Smooth muscle cell (in vitro differentiated cells): ENCODE measurements at regions not wholly inside any gene's neighbourhood (a gene's known extent, or its start where the extent isn't known, plus 50 kb on each side); places are given as distances from the start of the nearest gene placed in this dataset.
"Not testable (repeated sequence)": the region's sequence is repeated elsewhere in the genome, so short reads cannot be mapped to it uniquely, and the experiment has no call there.

Source experiments
- DNase-seq: peaks from one replicate; lab custom pipeline; 2025; ENCODE audit not compliant: unreplicated experiment; lab: John Stamatoyannopoulos, UW
- H2AFZ ChIP-seq: fragments of 200-600 bp; sonication (generic); 2 replicates; pipeline ENCODE4 v1.6.0; 2016; ENCODE audit warnings: antibody characterized with exemption, low read depth, mild to moderate bottlenecking
- H3F3A ChIP-seq: fragments of 200-600 bp; sonication (generic); 2 replicates; pipeline ENCODE4 v1.6.0; 2017; ENCODE audit warnings: antibody characterized with exemption, low read depth
- H3K27ac ChIP-seq: fragments of 200-600 bp; sonication (generic); 2 replicates; pipeline ENCODE4 v1.5.1; 2016; ENCODE audit warnings: low read depth, mild to moderate bottlenecking
- H3K27me3 ChIP-seq: fragments of 200-600 bp; sonication (generic); 2 replicates; pipeline ENCODE4 v1.6.1; 2016; ENCODE audit warnings: low read depth, mild to moderate bottlenecking
- H3K36me3 ChIP-seq: fragments of 200-600 bp; sonication (generic); 2 replicates; pipeline ENCODE4 v1.5.1; 2016; ENCODE audit warnings: low read depth
- H3K4me1 ChIP-seq: fragments of 200-600 bp; sonication (generic); 2 replicates; pipeline ENCODE4 v1.5.1; 2016; ENCODE audit warnings: low read depth
- H3K4me2 ChIP-seq: fragments of 200-600 bp; sonication (generic); 2 replicates; pipeline ENCODE4 v1.6.0; 2016; ENCODE audit warnings: mild to moderate bottlenecking
- H3K4me3 ChIP-seq: fragments of 200-600 bp; sonication (generic); 2 replicates; pipeline ENCODE4 v1.5.1; 2016; ENCODE audit warnings: mild to moderate bottlenecking
- H3K79me2 ChIP-seq: fragments of 200-600 bp; sonication (generic); 2 replicates; pipeline ENCODE4 v1.6.0; 2016; ENCODE audit warnings: low read depth, mild to moderate bottlenecking
- H3K9ac ChIP-seq: fragments of 200-600 bp; sonication (generic); 2 replicates; pipeline ENCODE4 v1.6.0; 2016; ENCODE audit warnings: low read depth
- H3K9me3 ChIP-seq: fragments of 200-600 bp; sonication (generic); replicated peaks from 2 replicates; pipeline ENCODE4 v1.5.1; 2016; ENCODE audit warnings: low read depth
- H4K20me1 ChIP-seq: fragments of 200-600 bp; sonication (generic); 2 replicates; pipeline ENCODE4 v1.6.0; 2016; ENCODE audit warnings: low read depth
- CTCF ChIP-seq: fragments of 200-600 bp; sonication (generic); IDR thresholded peaks from 2 replicates; pipeline ENCODE4 v1.5.1; 2017; ENCODE audit warnings: borderline replicate concordance, mild to moderate bottlenecking, antibody characterized with exemption; ENCODE audit not compliant: insufficient read depth, poor library complexity, severe bottlenecking
- WGBS: methylation state at CpG from one replicate; pipeline ENCODE4 v1.1.7; 2016; ENCODE audit warnings: low lambda C conversion rate; 5-methylcytosine and 5-hydroxymethylcytosine counted together

DNA sequence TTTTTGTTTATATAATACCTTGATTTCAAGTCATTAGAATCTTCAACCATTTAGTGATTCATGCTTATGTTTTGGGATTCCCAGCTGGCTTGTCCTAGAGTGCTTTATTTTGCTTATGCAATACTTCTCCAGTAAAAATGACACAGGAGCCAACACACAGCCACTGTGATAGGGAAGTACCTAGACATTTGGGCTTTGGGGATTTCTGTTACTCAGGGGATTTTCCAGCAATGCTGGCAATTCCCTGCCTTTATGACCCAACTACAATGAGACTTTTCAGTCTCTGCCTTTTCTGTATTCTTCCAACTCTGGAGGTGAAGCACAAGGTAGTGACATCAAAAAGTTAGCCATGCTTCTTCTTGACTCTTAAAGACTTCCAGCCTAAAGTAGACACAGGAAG is 119.0 kb downstream of the DDX11 start:
- H3K27ac ChIP-seq, H3K36me3 ChIP-seq, H3K4me1 ChIP-seq, H3K4me3 ChIP-seq, H3F3A ChIP-seq, DNase-seq, H3K27me3 ChIP-seq, H2AFZ ChIP-seq, H3K4me2 ChIP-seq, H4K20me1 ChIP-seq, H3K79me2 ChIP-seq, H3K9ac ChIP-seq, H3K9me3 ChIP-seq: not testable (repeated sequence)

- not testable (repeated sequence) for H3K36me3 ChIP-seq, H3K27me3 ChIP-seq, H3F3A ChIP-seq, H3K79me2 ChIP-seq, DNase-seq, H2AFZ ChIP-seq, H4K20me1 ChIP-seq, H3K4me2 ChIP-seq, H3K9ac ChIP-seq, H3K4me3 ChIP-seq, H3K9me3 ChIP-seq, H3K27ac ChIP-seq, H3K4me1 ChIP-seq
- 14% methylated on average over 1 of the region's 1 CpG for WGBS
Measured at GRCh38 chr12:31195620-31196019, 122.0 kb downstream of the DDX11 start.

DNA sequence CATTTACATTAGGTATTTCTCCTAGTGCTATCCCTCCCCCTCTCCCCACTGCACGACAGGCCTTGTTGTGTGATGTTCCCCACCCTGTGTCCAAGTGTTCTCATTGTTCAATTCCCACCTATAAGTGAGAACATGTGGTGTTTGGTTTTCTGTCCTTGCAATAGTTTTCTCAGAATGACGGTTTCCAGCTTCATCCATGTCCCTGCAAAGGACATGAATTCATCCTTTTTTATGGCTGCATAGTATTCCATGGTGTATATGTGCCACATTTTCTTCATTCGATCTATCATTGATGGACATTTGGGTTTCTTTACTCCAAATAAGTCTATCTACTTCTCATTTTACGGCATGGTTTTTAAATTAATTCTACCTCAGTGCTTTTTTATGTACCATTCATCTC is 125.8 kb downstream of the DDX11 start:
- DNase-seq: not testable (repeated sequence)

DNA sequence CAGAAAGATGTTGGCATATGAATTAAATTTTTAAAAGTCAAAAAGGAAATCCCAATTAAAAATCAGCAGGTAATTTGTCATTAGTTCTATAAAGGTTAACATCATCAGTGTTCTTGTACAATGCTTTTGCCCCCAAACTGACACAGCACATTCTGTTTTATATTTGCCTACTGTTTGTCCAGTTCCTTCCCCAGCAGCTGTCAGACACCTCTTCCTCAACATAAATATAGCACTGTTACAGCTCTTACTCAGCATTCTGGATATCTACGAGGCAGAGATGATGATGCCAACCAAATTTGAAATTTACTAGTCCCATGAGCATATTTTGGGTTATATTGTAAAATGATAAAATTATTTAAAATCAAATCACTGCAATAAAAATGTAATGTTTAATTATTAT is 124.6 kb downstream of the SINHCAF start:
- 55% methylated on average over 1 of the region's 1 CpG for WGBS
- no peak for TF ChIP-seq CTCF
- no peaks in the 10 kb centered on the region for H3K36me3 ChIP-seq
- H3K4me1 ChIP-seq: peaks cover 12% of the 10 kb centered on the region
- DNase-seq: no peak
- H3K79me2 ChIP-seq: no peaks in the 10 kb centered on the region
- no peak overlapping the region for H3K27ac ChIP-seq
- H2AFZ ChIP-seq: no peak overlapping the region
- H4K20me1 ChIP-seq: no peaks in the 10 kb centered on the region
- no peak overlapping the region for H3K9ac ChIP-seq
- no peak overlapping the region for H3K4me3 ChIP-seq
- H3K27me3 ChIP-seq: no peaks in the 10 kb centered on the region
- no peaks in the 10 kb centered on the region for H3F3A ChIP-seq
- no peak overlapping the region for H3K4me2 ChIP-seq
- no peaks in the 10 kb centered on the region for H3K9me3 ChIP-seq

More for the DNA sequence above, 125.8 kb downstream of the DDX11 start:
- not testable (repeated sequence) for H3K79me2 ChIP-seq, H3K4me1 ChIP-seq, H3K4me3 ChIP-seq, H3K27me3 ChIP-seq, H3K9ac ChIP-seq, H2AFZ ChIP-seq, H3F3A ChIP-seq, H3K27ac ChIP-seq, H3K36me3 ChIP-seq, H3K9me3 ChIP-seq, H4K20me1 ChIP-seq, H3K4me2 ChIP-seq
- WGBS: 68% methylated on average over 4 of the region's 4 CpGs

DNA sequence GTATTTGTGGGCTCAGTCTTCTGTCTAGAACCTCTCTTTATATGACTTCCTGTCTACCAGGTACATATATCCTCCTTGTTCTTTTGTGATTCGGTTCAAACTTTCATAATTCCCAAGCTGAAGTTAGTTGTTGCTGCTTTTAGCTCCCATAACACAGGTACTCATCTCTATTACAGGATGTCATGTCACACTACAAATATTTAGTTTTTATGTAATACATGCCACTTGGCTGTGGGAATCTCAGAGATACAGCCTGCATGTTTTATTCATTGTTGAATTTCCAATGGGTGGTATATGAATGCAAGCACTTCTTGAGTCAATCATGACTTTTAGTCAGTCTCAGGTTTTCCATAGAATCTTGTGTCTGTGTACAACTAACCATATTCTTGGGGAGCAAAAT is 122.7 kb downstream of the SINHCAF start:
- no peaks in the 10 kb centered on the region for H3K79me2 ChIP-seq
- H4K20me1 ChIP-seq: no peaks in the 10 kb centered on the region
- H3K4me1 ChIP-seq: peaks cover 12% of the 10 kb centered on the region
- no peak overlapping the region for H3K4me2 ChIP-seq
- no peak for DNase-seq
- H3K27me3 ChIP-seq: no peaks in the 10 kb centered on the region
- no peaks in the 10 kb centered on the region for H3K36me3 ChIP-seq
- H3K27ac ChIP-seq: no peak overlapping the region
- no peak overlapping the region for H3K9ac ChIP-seq
- no peaks in the 10 kb centered on the region for H3K9me3 ChIP-seq
- WGBS: 96% methylated on average over 1 of the region's 1 CpG
- H2AFZ ChIP-seq: no peak overlapping the region
- no peak overlapping the region for H3K4me3 ChIP-seq
- TF ChIP-seq CTCF: no peak
- H3F3A ChIP-seq: no peaks in the 10 kb centered on the region
